ENCODE measurements at regions not wholly inside any gene's neighbourhood (a gene's known extent, or its start where the extent isn't known, plus 50 kb on each side); places are given as distances from the start of the nearest gene placed in this dataset.
"Not testable (repeated sequence)": the region's sequence is repeated elsewhere in the genome, so short reads cannot be mapped to it uniquely, and the experiment has no call there.

DNA sequence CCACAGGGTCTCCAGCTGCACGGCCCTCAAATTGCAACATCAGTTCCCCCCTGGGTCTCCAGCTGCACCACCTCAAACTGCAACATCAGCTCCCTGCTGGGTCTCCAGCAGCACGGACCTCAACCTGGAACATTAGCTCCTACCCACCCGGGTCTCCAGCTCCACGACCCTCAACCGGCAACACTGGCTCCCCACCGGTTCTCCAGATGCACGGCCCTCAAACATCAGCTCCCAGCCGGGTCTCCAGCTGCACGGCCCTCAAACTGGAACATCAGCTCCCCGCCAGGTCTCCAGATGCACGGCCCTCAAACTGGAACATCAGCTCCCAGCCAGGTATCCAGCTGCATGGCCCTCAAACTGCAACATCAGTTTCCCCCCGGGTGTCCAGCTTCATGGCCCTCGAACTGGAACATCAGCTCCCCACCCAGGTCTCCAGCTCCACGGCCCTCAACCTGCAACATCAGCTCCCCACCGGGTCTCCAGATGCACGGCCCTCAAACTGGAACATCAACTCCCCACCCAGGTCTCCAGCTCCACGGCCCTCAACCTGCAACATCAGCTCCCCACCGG is 94.6 kb upstream of the LPCAT1 start:
- TF ChIP-seq, protein P1, sequence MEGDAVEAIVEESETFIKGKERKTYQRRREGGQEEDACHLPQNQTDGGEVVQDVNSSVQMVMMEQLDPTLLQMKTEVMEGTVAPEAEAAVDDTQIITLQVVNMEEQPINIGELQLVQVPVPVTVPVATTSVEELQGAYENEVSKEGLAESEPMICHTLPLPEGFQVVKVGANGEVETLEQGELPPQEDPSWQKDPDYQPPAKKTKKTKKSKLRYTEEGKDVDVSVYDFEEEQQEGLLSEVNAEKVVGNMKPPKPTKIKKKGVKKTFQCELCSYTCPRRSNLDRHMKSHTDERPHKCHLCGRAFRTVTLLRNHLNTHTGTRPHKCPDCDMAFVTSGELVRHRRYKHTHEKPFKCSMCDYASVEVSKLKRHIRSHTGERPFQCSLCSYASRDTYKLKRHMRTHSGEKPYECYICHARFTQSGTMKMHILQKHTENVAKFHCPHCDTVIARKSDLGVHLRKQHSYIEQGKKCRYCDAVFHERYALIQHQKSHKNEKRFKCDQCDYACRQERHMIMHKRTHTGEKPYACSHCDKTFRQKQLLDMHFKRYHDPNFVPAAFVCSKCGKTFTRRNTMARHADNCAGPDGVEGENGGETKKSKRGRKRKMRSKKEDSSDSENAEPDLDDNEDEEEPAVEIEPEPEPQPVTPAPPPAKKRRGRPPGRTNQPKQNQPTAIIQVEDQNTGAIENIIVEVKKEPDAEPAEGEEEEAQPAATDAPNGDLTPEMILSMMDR (conservative IDR thresholded peaks at IDR 0.05; ENCODE audit: low read length) = not testable (repeated sequence)
- not testable (repeated sequence) for TF ChIP-seq EZH2phosphoT487 (IDR thresholded peaks at IDR 0.05; ENCODE audit: borderline replicate concordance)
